ENCODE measurements at regions not wholly inside any gene's neighbourhood (a gene's known extent, or its start where the extent isn't known, plus 50 kb on each side); places are given as distances from the start of the nearest gene placed in this dataset.
"Not testable (repeated sequence)": the region's sequence is repeated elsewhere in the genome, so short reads cannot be mapped to it uniquely, and the experiment has no call there.

GRCh38 chr2:147156970-147157369 is 687.9 kb upstream of the ACVR2A start (continued):
- TF ChIP-seq, protein P1, sequence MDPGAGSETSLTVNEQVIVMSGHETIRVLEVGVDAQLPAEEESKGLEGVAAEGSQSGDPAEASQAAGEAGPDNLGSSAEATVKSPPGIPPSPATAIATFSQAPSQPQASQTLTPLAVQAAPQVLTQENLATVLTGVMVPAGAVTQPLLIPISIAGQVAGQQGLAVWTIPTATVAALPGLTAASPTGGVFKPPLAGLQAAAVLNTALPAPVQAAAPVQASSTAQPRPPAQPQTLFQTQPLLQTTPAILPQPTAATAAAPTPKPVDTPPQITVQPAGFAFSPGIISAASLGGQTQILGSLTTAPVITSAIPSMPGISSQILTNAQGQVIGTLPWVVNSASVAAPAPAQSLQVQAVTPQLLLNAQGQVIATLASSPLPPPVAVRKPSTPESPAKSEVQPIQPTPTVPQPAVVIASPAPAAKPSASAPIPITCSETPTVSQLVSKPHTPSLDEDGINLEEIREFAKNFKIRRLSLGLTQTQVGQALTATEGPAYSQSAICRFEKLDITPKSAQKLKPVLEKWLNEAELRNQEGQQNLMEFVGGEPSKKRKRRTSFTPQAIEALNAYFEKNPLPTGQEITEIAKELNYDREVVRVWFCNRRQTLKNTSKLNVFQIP (CRISPR knock-in tag; IDR thresholded peaks at IDR 0.05; ENCODE audit: borderline replicate concordance, low read depth) = no peak
- TF ChIP-seq OSR1 (CRISPR knock-in tag; IDR thresholded peaks at IDR 0.05) (no peak), SNAI2 (CRISPR knock-in tag; IDR thresholded peaks at IDR 0.05) (no peak), PPARA (CRISPR knock-in tag; IDR thresholded peaks at IDR 0.05; ENCODE audit: borderline replicate concordance) (no peak), ZNF8 (CRISPR knock-in tag; IDR thresholded peaks at IDR 0.05) (no peak), ZFP30 (CRISPR knock-in tag; IDR thresholded peaks at IDR 0.05) (no peak)

DNA sequence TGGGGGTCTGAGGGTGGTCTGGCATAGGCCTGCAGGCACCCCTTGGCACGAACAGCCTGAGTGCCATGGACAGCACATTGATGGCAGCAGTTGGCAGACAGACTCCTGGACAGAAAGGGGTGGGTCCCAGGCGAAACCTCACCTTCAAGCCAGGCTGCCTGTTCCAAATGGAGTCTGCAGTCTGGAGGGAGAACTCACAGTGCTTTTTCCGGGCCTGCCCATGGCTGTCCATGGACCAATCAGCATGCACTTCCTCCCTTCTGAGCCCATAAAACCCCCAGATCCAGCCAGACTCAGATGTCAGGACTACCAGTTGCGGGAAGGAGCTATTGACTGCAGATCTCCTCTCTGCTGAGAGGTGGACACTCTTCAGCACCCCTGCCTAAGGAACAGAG is 694.6 kb upstream of the ACVR2A start:
- no peak for TF ChIP-seq GLIS3 (CRISPR knock-in tag; IDR thresholded peaks at IDR 0.05)
- TF ChIP-seq ISL1 (CRISPR knock-in tag; IDR thresholded peaks at IDR 0.05) = no peak
- ATAC-seq = no peak

DNA sequence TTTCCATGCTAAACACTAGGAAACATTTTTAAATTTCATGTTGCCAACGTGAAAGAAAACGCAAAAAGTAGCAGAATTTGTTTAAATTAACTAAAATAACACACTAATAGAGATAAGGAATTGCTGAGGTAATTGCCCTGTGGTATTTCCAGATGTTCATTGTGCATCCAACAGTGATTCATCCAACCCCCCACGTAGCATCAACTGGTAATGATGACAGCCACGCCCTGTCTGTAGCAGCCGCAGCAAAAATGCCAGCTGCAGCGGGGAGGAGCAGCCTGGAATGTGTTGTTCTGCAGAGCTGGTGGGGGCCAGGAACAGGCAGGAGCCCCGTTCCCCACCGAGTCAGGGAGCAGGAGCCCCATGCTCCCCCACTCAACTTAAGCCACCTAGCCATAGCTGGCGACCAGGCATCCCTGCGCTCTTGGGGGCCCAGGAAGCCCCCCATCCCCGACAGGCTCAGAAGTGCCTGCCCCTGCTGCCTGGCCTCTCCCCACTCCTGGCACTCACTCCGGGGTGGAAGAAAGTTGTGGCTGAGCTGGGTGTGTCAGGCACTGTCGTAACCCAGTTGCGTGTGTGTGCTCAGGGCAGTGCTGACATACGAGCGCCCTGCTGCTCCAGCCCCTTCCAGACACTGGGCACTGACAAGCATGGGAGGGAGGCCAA is 695.1 kb upstream of the ACVR2A start:
- no peak for ATAC-seq
- no peak for TF ChIP-seq RARB (CRISPR knock-in tag; IDR thresholded peaks at IDR 0.05)
- TF ChIP-seq, protein P2, sequence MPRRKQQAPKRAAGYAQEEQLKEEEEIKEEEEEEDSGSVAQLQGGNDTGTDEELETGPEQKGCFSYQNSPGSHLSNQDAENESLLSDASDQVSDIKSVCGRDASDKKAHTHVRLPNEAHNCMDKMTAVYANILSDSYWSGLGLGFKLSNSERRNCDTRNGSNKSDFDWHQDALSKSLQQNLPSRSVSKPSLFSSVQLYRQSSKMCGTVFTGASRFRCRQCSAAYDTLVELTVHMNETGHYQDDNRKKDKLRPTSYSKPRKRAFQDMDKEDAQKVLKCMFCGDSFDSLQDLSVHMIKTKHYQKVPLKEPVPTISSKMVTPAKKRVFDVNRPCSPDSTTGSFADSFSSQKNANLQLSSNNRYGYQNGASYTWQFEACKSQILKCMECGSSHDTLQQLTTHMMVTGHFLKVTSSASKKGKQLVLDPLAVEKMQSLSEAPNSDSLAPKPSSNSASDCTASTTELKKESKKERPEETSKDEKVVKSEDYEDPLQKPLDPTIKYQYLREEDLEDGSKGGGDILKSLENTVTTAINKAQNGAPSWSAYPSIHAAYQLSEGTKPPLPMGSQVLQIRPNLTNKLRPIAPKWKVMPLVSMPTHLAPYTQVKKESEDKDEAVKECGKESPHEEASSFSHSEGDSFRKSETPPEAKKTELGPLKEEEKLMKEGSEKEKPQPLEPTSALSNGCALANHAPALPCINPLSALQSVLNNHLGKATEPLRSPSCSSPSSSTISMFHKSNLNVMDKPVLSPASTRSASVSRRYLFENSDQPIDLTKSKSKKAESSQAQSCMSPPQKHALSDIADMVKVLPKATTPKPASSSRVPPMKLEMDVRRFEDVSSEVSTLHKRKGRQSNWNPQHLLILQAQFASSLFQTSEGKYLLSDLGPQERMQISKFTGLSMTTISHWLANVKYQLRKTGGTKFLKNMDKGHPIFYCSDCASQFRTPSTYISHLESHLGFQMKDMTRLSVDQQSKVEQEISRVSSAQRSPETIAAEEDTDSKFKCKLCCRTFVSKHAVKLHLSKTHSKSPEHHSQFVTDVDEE (CRISPR knock-in tag; IDR thresholded peaks at IDR 0.05) = no peak
- TF ChIP-seq, protein P3, sequence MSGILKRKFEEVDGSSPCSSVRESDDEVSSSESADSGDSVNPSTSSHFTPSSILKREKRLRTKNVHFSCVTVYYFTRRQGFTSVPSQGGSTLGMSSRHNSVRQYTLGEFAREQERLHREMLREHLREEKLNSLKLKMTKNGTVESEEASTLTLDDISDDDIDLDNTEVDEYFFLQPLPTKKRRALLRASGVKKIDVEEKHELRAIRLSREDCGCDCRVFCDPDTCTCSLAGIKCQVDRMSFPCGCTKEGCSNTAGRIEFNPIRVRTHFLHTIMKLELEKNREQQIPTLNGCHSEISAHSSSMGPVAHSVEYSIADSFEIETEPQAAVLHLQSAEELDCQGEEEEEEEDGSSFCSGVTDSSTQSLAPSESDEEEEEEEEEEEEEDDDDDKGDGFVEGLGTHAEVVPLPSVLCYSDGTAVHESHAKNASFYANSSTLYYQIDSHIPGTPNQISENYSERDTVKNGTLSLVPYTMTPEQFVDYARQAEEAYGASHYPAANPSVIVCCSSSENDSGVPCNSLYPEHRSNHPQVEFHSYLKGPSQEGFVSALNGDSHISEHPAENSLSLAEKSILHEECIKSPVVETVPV (CRISPR knock-in tag; IDR thresholded peaks at IDR 0.05) = no peak
- TF ChIP-seq ESRRG (CRISPR knock-in tag; IDR thresholded peaks at IDR 0.05) = no peak

DNA sequence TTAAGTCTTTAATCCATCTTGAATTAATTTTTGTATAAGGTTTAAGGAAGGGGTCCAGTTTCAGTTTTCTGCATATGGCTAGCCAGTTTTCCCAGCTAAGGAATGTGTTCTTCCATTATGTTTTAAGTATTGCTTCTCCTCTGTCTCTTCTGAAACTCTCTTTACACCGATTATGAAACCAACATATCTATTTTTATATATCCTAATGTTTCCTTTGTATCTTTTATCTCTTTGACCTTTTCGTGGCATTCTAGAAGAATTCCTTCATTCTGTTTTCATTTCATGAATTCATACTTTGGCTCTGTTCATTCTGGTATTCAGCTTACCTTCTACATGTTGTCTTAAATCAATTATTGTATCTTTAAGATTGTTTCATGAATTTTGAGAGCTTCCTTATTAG is 697.0 kb upstream of the ACVR2A start:
- TF ChIP-seq ZC3H10 (CRISPR knock-in tag; IDR thresholded peaks at IDR 0.05) (no peak), OSR1 (CRISPR knock-in tag; IDR thresholded peaks at IDR 0.05) (no peak), CSDC2 (CRISPR knock-in tag; IDR thresholded peaks at IDR 0.05) (no peak), ZFP30 (CRISPR knock-in tag; IDR thresholded peaks at IDR 0.05) (no peak)
- TF ChIP-seq, protein P1 (CRISPR knock-in tag; IDR thresholded peaks at IDR 0.05; ENCODE audit: borderline replicate concordance, low read depth) = no peak
- TF ChIP-seq, protein P3 (CRISPR knock-in tag; IDR thresholded peaks at IDR 0.05) = no peak
- ATAC-seq = no peak

- no peak for ATAC-seq
- TF ChIP-seq TCF4 (CRISPR knock-in tag; IDR thresholded peaks at IDR 0.05; ENCODE audit: borderline replicate concordance) (no peak), OSR1 (CRISPR knock-in tag; IDR thresholded peaks at IDR 0.05) (no peak), RARB (CRISPR knock-in tag; IDR thresholded peaks at IDR 0.05) (no peak), CSDC2 (CRISPR knock-in tag; IDR thresholded peaks at IDR 0.05) (no peak), ARNTL (CRISPR knock-in tag; IDR thresholded peaks at IDR 0.05; ENCODE audit: borderline replicate concordance, low read depth) (no peak), SNAI2 (CRISPR knock-in tag; IDR thresholded peaks at IDR 0.05) (no peak), ZC3H10 (CRISPR knock-in tag; IDR thresholded peaks at IDR 0.05) (no peak), ZNF70 (CRISPR knock-in tag; IDR thresholded peaks at IDR 0.05) (no peak), GLIS3 (CRISPR knock-in tag; IDR thresholded peaks at IDR 0.05) (no peak), ISL1 (CRISPR knock-in tag; IDR thresholded peaks at IDR 0.05) (no peak)
- TF ChIP-seq, protein P4, sequence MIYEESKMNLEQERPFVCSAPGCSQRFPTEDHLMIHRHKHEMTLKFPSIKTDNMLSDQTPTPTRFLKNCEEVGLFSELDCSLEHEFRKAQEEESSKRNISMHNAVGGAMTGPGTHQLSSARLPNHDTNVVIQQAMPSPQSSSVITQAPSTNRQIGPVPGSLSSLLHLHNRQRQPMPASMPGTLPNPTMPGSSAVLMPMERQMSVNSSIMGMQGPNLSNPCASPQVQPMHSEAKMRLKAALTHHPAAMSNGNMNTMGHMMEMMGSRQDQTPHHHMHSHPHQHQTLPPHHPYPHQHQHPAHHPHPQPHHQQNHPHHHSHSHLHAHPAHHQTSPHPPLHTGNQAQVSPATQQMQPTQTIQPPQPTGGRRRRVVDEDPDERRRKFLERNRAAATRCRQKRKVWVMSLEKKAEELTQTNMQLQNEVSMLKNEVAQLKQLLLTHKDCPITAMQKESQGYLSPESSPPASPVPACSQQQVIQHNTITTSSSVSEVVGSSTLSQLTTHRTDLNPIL (CRISPR knock-in tag; IDR thresholded peaks at IDR 0.05; ENCODE audit: low read depth) = no peak
- TF ChIP-seq, protein P1 (CRISPR knock-in tag; IDR thresholded peaks at IDR 0.05; ENCODE audit: borderline replicate concordance, low read depth) = no peak
These were observed 702.9 kb upstream of the ACVR2A start for GRCh38 chr2:147141930-147142329.

DNA sequence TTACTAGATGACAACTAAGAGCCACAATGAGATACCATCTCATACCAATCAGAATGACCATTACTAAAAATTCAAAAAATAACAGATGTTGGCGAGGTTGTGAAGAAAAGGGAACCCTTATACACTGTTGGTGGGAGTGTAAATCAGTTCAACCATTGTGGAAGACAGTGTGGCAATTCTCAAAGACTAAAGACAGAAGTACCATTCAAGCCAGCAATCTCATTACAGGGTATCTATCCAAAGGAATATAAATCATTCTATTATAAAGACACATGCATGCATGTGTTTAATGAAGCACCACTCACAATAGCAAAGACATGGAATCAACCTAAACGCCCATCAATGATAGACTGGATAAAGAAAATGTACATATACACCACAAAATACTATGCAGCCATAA is 705.1 kb upstream of the ACVR2A start:
- ATAC-seq = not testable (repeated sequence)
